Gastrocnemius medialis (tissue), 4 donors: ENCODE measurements at regions not wholly inside any gene's neighbourhood (a gene's known extent, or its start where the extent isn't known, plus 50 kb on each side); places are given as distances from the start of the nearest gene placed in this dataset.

Experiments used
- CTCF ChIP-seq, 5 experiments: fragments of 450-650 bp in 3 of 5; fragments of 200-600 bp in 2 of 5; sonication (generic) in 2 of 5; IDR thresholded peaks in 4 of 5; conservative IDR thresholded peaks in 1 of 5; 1 replicate in 4 of 5; 2 replicates in 1 of 5; pipeline ENCODE4 v1.5.1; 2016 to 2019; ENCODE audit warnings: antibody characterized with exemption in 5 of 5, mild to moderate bottlenecking in 3 of 5, moderate library complexity in 3 of 5
- POLR2A ChIP-seq, 2 donors: fragments of 450-650 bp; IDR thresholded peaks; one replicate each; pipeline ENCODE4 v1.6.1; 2017; ENCODE audit warnings: antibody characterized with exemption in 2 of 2, mild to moderate bottlenecking in 2 of 2, moderate library complexity in 2 of 2

DNA sequence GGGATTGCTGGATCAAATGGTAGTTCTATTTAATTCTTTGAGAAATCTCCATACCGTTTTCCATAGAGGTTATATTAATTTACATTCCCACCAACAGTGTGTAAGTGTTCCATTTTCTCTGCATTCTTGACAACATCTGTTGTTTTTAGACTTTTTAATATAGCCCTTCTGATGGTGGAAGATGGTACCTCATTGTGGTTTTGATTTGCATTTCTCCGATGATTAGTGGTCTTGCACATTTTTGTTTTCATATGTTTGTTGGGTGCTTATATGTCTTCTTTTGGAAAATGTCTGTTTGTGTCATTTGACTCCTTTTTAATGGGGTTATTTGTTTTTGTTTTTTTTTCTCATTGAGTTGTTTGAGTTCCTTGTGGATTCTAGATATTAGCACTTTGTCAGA is 75.3 kb upstream of the PUDP start:
- no peak for TF ChIP-seq CTCF (IDR thresholded peaks at IDR 0.05 in 4 of 5, conservative IDR thresholded peaks at IDR 0.05 in 1 of 5)
- TF ChIP-seq POLR2A (IDR thresholded peaks at IDR 0.05) = no peak
